Stimulated activated CD8-positive, alpha-beta memory T cell treated with anti-CD3 and anti-CD28 coated beads, Interleukin-12 subunit alpha, Interleukin-12 subunit beta, amount 100 ng/mL, for 4 hours (primary cell): ENCODE measurements at regions not wholly inside any gene's neighbourhood (a gene's known extent, or its start where the extent isn't known, plus 50 kb on each side); places are given as distances from the start of the nearest gene placed in this dataset.

Experiments
- DNase-seq: peaks from one replicate; pipeline ENCODE4 v3.0.0-alpha.2; 2020; ENCODE audit warnings: low read depth

DNA sequence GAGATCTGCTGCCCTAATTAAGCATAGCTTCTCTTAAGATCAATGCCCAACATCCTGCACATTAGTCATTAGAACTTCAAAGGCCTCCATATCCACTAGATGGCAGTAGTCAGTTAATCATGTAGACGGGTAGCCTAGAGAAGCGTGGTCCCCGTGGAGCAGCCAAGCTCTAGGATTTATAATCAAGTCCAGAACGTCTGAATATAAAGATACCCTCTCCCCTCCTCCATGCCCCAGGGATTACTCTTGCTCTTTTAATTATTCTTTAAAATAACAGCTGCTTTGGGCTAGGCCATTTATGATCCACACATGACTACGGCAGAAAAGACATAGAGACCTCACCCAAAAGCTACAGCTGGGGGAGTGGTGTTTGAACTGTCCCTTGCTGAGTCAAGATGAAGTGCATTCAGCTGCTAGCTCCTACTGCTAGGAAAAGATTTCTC is 327.6 kb upstream of the PLET1 start:
- no peak for DNase-seq

GRCh38 chr11:112589155-112589554 is 328.5 kb upstream of the PLET1 start:
- DNase-seq, result no peak

GRCh38 chr11:112590764-112591163 is 330.1 kb upstream of the PLET1 start:
- DNase-seq, result no peak

- no peak for DNase-seq
Observed at GRCh38 chr11:112593440-112593839, 332.8 kb upstream of the PLET1 start.

- DNase-seq, result no peak
Observed at GRCh38 chr11:112596324-112596723, 335.7 kb upstream of the PLET1 start.

DNA sequence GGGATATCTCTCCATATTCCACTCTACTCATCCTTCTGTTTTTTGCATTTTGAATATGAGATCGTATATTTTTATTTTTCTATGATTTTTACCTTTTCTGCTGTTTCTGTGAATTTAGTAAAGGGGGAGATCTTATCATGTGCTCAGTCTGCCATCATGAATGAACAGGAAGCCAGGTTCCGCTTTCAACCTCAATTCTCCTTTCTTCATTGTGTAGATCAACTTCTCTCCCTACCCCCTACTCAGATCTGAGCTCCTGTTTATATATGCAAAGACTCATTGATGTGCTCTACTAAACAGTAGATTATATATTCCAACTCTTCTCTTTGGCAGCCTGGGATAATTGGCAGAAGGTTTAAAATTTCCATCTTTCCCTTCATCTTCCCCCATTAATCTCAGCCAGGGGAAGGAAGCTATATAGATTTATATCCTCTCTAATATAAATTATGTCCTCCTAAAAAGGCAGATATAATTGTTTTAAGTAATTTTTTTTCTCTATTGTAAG is 336.7 kb upstream of the PLET1 start:
- no peak for DNase-seq

- no peak for DNase-seq
Observed at GRCh38 chr11:112599265-112599664, 338.6 kb upstream of the PLET1 start.

DNA sequence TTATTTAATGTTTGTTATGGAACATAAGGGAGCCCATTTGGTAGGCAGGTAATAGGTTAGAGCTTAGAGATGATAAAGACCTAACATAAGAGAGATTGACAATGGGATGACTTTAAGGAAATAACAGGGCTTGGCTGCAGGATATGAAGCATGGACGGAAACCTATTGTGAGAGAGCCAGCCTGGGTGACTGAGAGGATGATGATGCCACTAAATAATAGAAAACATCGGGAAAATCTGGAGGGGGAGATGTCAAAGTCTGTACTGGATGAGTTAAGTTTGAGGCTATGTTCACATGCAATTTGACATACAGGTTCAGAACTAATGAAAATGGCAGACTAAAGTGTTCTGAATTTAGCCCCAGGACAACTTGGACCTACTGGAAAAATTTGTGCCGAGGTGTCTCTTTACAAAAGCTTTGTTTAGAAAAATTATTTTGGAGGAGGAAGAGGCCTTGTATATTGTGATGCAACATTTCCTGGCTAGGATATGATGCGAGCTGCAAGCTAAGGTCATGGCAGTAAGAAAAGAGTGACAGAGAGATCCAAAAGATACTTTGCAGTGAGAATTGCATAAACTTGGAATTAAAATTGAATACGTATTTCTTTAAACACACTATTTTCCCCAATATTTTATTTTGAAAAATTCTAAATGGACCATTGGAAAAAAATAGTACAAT is 339.3 kb upstream of the PLET1 start:
- DNase-seq, result no peak

GRCh38 chr11:112605093-112605666 is 344.5 kb upstream of the PLET1 start:
- no peak for DNase-seq

DNA sequence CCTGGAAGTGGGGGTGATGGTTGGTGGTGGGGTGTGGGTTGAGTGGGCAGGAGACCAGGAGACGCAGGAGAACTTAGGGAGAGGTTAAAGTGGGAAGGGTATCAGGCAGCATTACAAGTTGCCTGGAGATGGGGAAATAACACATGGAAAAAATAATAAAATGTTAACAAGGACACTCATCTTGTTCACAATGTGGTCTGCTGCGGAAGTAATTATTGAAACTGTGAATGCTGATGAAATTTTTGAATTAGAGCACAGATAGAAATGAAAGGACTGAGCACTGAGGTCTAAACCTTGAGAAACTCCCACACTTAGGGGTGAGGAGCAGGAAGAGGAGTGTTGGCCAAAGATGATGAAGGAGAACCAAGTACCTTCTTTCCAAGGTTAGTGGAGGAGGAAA is 346.0 kb upstream of the PLET1 start:
- no peak for DNase-seq

- no peak for DNase-seq
Observed at GRCh38 chr11:112608509-112608908, 347.8 kb upstream of the PLET1 start.

DNA sequence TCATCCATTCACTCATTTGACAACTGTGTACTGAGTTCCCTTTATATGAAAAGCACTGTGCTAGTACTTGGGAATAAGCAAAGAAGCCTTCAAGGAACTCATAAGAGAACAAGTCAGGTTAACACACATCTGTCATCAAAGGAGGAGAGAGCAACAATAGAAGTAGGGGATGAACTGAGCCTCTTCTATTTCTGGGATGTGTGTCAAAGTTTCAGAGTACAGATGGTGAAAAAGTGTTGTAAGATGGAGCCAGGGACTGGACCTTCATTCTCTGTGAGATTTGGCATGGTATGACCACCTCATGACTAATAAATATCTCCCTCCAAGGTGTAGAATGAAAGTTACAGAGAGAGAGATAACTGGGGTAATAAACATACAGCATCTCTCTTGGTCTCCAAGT is 349.8 kb upstream of the PLET1 start:
- no peak for DNase-seq

DNA sequence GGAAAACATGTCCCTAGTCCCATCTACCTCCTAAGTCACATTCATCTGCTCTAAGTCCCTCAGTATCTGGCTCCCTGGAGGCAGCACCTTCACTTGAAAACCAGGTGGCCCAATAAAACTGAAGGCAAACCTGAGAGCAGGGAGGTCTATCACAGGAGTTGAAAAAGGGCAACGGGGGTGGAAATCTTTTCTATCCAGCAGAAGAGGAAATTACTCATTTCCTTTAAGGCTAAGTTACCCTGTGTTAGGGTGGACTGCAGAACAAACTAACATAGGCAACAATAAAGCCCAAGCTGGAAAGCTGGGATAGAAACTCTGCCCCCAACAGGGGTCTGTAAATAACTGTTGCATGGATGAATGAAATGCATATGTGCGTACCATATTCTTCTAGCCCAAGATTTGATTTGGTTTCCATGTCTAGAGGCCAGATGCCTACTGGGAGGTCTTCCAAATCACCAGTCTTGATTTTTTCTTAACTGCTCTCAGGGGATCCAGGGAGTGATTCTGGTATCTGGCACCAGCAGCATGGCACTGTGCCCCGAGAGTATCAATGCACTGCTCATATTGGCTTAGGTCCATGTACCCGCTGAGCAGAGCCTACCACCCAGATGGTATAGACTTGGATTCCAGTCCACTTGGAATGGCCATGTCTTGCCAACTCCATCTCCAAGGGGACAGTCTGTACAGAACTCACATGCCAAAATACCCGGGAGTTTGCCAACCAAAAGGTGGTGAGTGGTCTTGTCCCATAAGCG is 350.0 kb upstream of the NCAM1 start:
- no peak for DNase-seq

GRCh38 chr11:112611771-112612170 is 349.4 kb upstream of the NCAM1 start:
- no peak for DNase-seq

GRCh38 chr11:112612250-112612849 is 348.9 kb upstream of the NCAM1 start:
- no peak for DNase-seq

DNA sequence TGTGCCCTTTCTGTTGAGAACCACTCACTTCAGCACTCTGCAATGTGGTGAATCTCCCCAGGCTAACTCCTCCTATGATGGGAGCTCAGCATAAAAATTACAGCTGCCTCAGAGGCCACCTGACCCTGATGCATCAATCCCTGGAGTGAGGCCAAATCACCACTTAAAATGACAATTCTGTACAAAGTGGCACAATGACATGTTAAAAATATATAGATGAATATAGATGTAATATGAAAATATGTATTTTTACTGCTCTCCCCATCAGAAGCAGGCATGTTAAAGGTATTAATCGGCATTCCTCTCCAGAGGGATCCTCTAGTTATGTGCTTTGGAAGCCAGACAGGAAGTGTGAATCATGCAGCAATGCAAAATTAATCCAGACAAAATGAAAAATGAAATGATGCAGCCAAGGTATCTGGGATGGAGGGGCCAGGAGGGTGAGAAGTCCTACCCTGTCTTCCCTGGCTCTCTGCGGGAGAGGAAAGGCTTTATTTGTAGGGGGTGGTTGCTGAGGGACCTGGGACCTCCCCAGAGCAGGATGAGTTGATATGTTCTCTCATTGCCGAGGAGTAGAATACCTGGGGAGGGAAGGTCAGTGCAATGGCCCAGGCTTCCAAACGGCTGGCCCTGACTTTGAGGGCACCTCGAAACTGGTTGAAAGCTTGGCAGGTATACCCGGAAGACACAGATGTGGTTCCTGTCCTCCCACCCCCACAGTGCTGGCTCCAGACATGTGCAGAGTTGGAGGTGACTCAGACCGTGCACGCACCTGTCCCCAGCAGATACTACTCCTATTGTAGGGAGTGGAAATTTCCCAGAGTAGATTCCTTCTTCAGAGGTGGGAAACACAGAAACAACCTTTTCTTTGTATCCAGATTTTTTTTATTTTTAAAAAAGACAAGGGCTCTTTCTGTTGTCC is 347.9 kb upstream of the NCAM1 start:
- DNase-seq, result no peak

DNA sequence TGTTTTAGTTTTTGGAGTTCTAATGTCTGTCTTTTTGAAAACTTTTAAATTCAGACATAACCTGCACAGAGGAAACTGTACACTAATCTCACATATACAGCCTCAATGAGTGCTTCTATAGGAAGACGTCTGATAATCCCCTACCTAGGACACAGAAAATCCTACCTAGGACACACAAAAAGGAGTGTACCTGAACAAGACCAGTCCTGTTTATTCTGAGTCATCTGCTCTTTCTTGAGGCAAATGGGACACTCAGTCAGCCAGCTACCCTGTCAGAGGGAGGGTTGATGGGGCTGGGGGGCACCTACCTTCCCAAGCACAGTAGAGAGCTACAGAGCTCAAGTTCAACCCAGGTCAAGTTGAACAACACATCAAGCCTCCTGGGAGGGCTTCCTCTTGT is 346.6 kb upstream of the NCAM1 start:
- DNase-seq, result no peak

- no peak for DNase-seq
Observed at GRCh38 chr11:112615238-112615637, 346.0 kb upstream of the NCAM1 start.

GRCh38 chr11:112615891-112616290 is 345.3 kb upstream of the NCAM1 start:
- no peak for DNase-seq

GRCh38 chr11:112616327-112617097 is 344.7 kb upstream of the NCAM1 start:
- no peak for DNase-seq

DNA sequence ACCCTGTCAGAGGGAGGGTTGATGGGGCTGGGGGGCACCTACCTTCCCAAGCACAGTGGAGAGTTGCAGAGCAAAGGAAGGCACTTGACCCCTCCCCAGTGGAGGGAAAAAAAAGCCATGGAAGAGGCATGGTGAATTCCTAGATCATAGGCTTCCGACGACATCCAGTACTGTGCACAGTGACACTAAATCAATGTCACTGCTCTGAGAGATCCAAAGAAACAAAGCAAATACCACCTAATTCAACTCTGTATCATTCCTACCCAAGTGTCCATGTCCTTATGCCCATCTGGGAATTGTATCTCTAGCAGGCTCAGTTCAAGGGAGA is 344.2 kb upstream of the NCAM1 start:
- no peak for DNase-seq
